NCI-H128 (cell line): ENCODE measurements at regions not wholly inside any gene's neighbourhood (a gene's known extent, or its start where the extent isn't known, plus 50 kb on each side); places are given as distances from the start of the nearest gene placed in this dataset.
"Not testable (repeated sequence)": the region's sequence is repeated elsewhere in the genome, so short reads cannot be mapped to it uniquely, and the experiment has no call there.

Experiments used
- DNase-seq: peaks from one replicate; lab custom pipeline; 2025; ENCODE audit not compliant: unreplicated experiment; lab: John Stamatoyannopoulos, UW

GRCh38 chr2:13335862-13336535, 619.3 kb downstream of the TRIB2 start:
- DNase-seq: no peak

GRCh38 chr2:13351068-13351467, 634.3 kb downstream of the TRIB2 start:
- DNase-seq: no peak

- no peak for DNase-seq
Observed at GRCh38 chr2:13353083-13353482, 636.3 kb downstream of the TRIB2 start.

- DNase-seq: no peak
Observed at GRCh38 chr2:13354031-13354430, 637.3 kb downstream of the TRIB2 start.

GRCh38 chr2:13381928-13382327, 665.2 kb downstream of the TRIB2 start:
- DNase-seq: not testable (repeated sequence)

GRCh38 chr2:13389172-13389571, 672.4 kb downstream of the TRIB2 start:
- not testable (repeated sequence) for DNase-seq

GRCh38 chr2:13390676-13391075, 673.9 kb downstream of the TRIB2 start:
- peak; percentile 56 for DNase-seq

- DNase-seq: no peak
Observed at GRCh38 chr2:13401312-13401711, 684.6 kb downstream of the TRIB2 start.

- DNase-seq: no peak
Observed at GRCh38 chr2:13413989-13414388, 697.3 kb downstream of the TRIB2 start.

- no peak for DNase-seq
Observed at GRCh38 chr2:13414897-13415296, 698.2 kb downstream of the TRIB2 start.

- DNase-seq: no peak
Observed at GRCh38 chr2:13433954-13434353, 717.2 kb downstream of the TRIB2 start.

GRCh38 chr2:13443554-13444261, 727.0 kb downstream of the TRIB2 start:
- not testable (repeated sequence) for DNase-seq

GRCh38 chr2:13462464-13462863, 745.7 kb downstream of the TRIB2 start:
- no peak for DNase-seq

- no peak for DNase-seq
Observed at GRCh38 chr2:13466076-13466475, 749.3 kb downstream of the TRIB2 start.

GRCh38 chr2:13474538-13474937, 757.8 kb downstream of the TRIB2 start:
- DNase-seq: no peak

GRCh38 chr2:13480057-13480456, 763.3 kb downstream of the TRIB2 start:
- DNase-seq: no peak

- DNase-seq: no peak
Observed at GRCh38 chr2:13481201-13481600, 764.5 kb downstream of the TRIB2 start.

GRCh38 chr2:13485256-13485655, 768.5 kb downstream of the TRIB2 start:
- DNase-seq: no peak

GRCh38 chr2:13488965-13489364, 772.2 kb downstream of the TRIB2 start:
- no peak for DNase-seq

GRCh38 chr2:13492262-13492661, 775.5 kb downstream of the TRIB2 start:
- no peak for DNase-seq

- no peak for DNase-seq
Observed at GRCh38 chr2:13495051-13495450, 778.3 kb downstream of the TRIB2 start.

- no peak for DNase-seq
Observed at GRCh38 chr2:13504808-13505207, 788.1 kb downstream of the TRIB2 start.

GRCh38 chr2:13508671-13509070, 791.9 kb downstream of the TRIB2 start:
- DNase-seq: no peak
